ENCODE measurements at regions not wholly inside any gene's neighbourhood (a gene's known extent, or its start where the extent isn't known, plus 50 kb on each side); places are given as distances from the start of the nearest gene placed in this dataset.

GRCh38 chr11:110032259-110032658 is 60.9 kb upstream of the ZC3H12C start:
- TF ChIP-seq IKZF4 (CRISPR knock-in tag; IDR thresholded peaks at IDR 0.05; ENCODE audit: borderline replicate concordance, low read depth, not compliant biosample characterization) = no peak
- TF ChIP-seq ZFP36L2 (CRISPR knock-in tag; IDR thresholded peaks at IDR 0.05) = no peak
- TF ChIP-seq ZBTB4 (CRISPR knock-in tag; IDR thresholded peaks at IDR 0.05; ENCODE audit: borderline replicate concordance) = no peak
- no peak for TF ChIP-seq POLR2A (IDR thresholded peaks at IDR 0.05; ENCODE audit: insufficient read depth in 1 of 2, low read depth in 2 of 2, low read length in 2 of 2)
- TF ChIP-seq SP4 (CRISPR knock-in tag; IDR thresholded peaks at IDR 0.05) = no peak
- TF ChIP-seq, protein P1, sequence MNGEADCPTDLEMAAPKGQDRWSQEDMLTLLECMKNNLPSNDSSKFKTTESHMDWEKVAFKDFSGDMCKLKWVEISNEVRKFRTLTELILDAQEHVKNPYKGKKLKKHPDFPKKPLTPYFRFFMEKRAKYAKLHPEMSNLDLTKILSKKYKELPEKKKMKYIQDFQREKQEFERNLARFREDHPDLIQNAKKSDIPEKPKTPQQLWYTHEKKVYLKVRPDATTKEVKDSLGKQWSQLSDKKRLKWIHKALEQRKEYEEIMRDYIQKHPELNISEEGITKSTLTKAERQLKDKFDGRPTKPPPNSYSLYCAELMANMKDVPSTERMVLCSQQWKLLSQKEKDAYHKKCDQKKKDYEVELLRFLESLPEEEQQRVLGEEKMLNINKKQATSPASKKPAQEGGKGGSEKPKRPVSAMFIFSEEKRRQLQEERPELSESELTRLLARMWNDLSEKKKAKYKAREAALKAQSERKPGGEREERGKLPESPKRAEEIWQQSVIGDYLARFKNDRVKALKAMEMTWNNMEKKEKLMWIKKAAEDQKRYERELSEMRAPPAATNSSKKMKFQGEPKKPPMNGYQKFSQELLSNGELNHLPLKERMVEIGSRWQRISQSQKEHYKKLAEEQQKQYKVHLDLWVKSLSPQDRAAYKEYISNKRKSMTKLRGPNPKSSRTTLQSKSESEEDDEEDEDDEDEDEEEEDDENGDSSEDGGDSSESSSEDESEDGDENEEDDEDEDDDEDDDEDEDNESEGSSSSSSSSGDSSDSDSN (CRISPR knock-in tag; IDR thresholded peaks at IDR 0.05) = no peak
- no peak for TF ChIP-seq CERS6 (CRISPR knock-in tag; IDR thresholded peaks at IDR 0.05)
- TF ChIP-seq MYC (CRISPR knock-in tag; IDR thresholded peaks at IDR 0.05; ENCODE audit: borderline replicate concordance) = no peak
- TF ChIP-seq, protein P2, sequence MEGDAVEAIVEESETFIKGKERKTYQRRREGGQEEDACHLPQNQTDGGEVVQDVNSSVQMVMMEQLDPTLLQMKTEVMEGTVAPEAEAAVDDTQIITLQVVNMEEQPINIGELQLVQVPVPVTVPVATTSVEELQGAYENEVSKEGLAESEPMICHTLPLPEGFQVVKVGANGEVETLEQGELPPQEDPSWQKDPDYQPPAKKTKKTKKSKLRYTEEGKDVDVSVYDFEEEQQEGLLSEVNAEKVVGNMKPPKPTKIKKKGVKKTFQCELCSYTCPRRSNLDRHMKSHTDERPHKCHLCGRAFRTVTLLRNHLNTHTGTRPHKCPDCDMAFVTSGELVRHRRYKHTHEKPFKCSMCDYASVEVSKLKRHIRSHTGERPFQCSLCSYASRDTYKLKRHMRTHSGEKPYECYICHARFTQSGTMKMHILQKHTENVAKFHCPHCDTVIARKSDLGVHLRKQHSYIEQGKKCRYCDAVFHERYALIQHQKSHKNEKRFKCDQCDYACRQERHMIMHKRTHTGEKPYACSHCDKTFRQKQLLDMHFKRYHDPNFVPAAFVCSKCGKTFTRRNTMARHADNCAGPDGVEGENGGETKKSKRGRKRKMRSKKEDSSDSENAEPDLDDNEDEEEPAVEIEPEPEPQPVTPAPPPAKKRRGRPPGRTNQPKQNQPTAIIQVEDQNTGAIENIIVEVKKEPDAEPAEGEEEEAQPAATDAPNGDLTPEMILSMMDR (CRISPR knock-in tag; IDR thresholded peaks at IDR 0.05) = no peak
- no peak for TF ChIP-seq ATF3 (CRISPR knock-in tag; IDR thresholded peaks at IDR 0.05)
- TF ChIP-seq ETS1 (CRISPR knock-in tag; IDR thresholded peaks at IDR 0.05) = no peak
- no peak for TF ChIP-seq GMEB1 (CRISPR knock-in tag; IDR thresholded peaks at IDR 0.05; ENCODE audit: borderline replicate concordance)
- TF ChIP-seq, protein P3, sequence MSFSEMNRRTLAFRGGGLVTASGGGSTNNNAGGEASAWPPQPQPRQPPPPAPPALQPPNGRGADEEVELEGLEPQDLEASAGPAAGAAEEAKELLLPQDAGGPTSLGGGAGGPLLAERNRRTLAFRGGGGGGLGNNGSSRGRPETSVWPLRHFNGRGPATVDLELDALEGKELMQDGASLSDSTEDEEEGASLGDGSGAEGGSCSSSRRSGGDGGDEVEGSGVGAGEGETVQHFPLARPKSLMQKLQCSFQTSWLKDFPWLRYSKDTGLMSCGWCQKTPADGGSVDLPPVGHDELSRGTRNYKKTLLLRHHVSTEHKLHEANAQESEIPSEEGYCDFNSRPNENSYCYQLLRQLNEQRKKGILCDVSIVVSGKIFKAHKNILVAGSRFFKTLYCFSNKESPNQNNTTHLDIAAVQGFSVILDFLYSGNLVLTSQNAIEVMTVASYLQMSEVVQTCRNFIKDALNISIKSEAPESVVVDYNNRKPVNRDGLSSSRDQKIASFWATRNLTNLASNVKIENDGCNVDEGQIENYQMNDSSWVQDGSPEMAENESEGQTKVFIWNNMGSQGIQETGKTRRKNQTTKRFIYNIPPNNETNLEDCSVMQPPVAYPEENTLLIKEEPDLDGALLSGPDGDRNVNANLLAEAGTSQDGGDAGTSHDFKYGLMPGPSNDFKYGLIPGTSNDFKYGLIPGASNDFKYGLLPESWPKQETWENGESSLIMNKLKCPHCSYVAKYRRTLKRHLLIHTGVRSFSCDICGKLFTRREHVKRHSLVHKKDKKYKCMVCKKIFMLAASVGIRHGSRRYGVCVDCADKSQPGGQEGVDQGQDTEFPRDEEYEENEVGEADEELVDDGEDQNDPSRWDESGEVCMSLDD (CRISPR knock-in tag; IDR thresholded peaks at IDR 0.05; ENCODE audit: borderline replicate concordance) = no peak

Measured in HepG2 (cell line).